ENCODE measurements at regions not wholly inside any gene's neighbourhood (a gene's known extent, or its start where the extent isn't known, plus 50 kb on each side); places are given as distances from the start of the nearest gene placed in this dataset.
"Not testable (repeated sequence)": the region's sequence is repeated elsewhere in the genome, so short reads cannot be mapped to it uniquely, and the experiment has no call there.

GRCh38 chr5:92267830-92268229, 884.7 kb upstream of the ARRDC3 start:
- no peak for DNase-seq

DNA sequence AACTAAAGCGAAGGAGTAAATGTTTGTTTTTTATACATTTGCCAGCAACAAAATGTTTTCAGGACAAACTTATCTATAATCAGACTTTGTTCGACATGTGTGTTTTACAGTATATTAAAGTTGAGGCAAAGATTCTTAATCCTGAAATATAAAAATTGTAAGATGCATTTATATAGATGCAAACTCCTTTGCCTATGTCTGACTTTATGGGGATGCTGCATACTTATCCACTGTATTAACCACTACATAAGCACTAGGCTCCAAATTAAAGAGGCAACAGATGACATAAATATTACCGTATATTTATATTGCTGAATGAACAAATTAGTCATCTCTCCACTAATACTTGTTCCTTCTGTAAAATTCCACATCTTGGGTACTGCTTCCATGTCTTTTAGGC, 882.7 kb upstream of the ARRDC3 start:
- DNase-seq, result no peak

- not testable (repeated sequence) for DNase-seq
These were observed 872.5 kb upstream of the ARRDC3 start for GRCh38 chr5:92255605-92256004.

GRCh38 chr5:92248518-92248917, 865.4 kb upstream of the ARRDC3 start:
- no peak for DNase-seq

- no peak for DNase-seq
These were observed 859.1 kb upstream of the ARRDC3 start for GRCh38 chr5:92242170-92242569.

- no peak for DNase-seq
These were observed 854.8 kb upstream of the ARRDC3 start for GRCh38 chr5:92237896-92238295.

DNA sequence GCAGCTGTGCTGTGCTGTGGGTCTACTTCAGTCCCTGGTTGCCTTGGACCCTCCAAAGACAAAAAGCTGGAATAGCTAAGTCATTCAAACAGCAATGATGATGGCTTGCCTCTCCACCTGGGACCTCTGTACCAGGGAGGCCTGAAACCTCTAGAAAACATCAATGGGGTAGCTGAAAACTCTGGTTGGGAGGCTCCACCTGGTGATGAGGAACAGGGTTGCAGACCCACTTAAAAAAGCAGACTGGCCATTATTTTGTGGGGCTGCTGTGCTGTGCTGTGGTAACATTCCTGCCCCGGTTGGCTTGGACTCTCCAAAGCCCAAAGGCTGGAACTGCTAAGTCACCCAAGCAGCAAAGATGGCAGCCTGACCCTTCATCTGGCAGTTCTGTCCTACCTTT, 839.3 kb upstream of the ARRDC3 start:
- no peak for DNase-seq

DNA sequence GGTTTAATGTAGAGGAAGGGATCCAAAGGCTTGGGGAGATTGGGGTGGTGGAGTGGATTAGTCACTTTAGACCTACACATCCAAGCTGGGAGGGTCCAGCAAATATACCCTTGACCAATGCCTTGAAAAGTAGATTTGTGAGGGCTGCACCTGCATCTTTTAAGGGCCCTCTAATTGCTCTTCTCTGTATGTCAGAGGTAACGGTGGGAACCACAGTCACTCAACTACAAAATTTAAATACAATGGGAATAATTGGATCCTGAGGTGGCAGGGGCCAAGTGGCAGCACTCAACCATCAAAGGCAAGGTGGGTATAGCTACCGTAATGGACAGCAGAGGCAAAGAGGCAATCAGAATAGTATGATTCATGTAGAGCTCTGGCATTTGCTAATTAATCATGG, 833.7 kb upstream of the ARRDC3 start:
- not testable (repeated sequence) for DNase-seq

GRCh38 chr5:92215116-92215515, 832.0 kb upstream of the ARRDC3 start:
- no peak for DNase-seq

- DNase-seq, result no peak
These were observed 825.1 kb upstream of the ARRDC3 start for GRCh38 chr5:92208265-92208664.

DNA sequence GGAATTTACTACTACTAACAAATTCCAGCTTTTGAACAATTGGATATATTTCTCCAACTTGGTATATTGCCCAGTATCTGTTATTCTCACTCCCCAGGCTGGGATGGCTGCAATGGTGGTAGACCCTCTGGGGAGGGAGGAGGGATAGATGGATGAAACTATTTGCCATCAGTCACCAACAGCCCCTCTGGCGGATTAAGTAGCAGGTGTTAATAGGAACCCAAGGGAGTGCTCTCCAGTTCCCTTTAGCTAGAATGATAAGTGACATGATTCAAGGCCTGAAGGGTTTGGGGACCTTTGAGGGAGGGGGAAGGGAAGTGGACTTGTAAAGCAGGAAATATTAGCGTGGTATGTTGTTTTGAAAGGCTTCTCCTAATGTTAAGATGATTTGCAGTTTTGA, 824.0 kb upstream of the ARRDC3 start:
- no peak for DNase-seq

GRCh38 chr5:92206681-92207080, 823.6 kb upstream of the ARRDC3 start:
- DNase-seq, result peak; percentile 2

- DNase-seq, result not testable (repeated sequence)
These were observed 815.9 kb upstream of the ARRDC3 start for GRCh38 chr5:92199035-92199434.

- DNase-seq, result no peak
These were observed 798.5 kb upstream of the ARRDC3 start for GRCh38 chr5:92181656-92182055.

- DNase-seq, result no peak
These were observed 797.3 kb upstream of the ARRDC3 start for GRCh38 chr5:92180391-92180790.

DNA sequence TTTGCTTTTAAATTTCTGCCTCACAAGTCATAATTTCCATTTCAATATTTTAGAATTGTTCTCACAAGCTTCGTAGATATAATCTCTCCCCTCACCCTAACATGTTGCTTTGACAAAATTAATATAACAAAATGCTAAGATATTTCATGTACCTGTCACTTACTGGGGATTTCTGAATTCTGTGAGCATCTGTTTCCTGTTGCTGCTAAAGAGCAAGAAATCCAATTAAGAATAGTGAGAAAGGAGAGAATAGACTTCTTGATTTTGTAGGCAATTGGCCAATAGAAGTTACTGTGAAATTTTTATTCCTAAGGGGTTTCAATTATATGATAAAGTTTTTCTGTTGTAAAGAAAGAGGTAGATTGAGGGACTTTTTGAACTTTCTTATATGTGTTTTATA, 796.5 kb upstream of the ARRDC3 start:
- no peak for DNase-seq

DNA sequence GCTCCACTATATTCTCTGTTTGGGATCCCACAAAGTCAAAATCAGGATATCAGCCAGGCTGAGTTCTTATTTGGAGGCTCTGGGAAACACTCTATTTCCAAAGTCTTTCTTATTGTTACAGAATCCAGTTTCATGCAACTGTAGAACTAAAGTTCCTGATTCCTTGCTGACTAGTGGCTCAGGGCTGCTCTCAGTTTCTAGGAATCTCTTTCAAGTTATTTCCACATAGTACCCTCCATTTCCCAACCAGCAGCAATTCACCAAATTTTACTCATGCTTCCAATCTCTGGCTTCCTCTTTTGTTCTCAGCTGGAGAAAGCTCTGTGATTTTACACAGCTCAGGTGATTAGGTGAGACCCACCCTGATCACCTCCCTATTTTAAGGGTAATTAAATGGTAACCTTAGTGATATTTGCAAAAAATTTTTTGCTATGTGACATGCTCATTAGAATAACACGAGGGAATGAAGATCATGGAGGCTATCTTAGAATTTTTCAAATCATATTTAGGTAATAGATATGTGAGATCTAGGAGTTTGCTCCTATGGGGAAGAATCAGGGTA, 794.9 kb upstream of the ARRDC3 start:
- no peak for DNase-seq

- no peak for DNase-seq
These were observed 780.8 kb upstream of the ARRDC3 start for GRCh38 chr5:92163906-92164305.

- no peak for DNase-seq
These were observed 764.7 kb upstream of the ARRDC3 start for GRCh38 chr5:92147798-92148197.

DNA sequence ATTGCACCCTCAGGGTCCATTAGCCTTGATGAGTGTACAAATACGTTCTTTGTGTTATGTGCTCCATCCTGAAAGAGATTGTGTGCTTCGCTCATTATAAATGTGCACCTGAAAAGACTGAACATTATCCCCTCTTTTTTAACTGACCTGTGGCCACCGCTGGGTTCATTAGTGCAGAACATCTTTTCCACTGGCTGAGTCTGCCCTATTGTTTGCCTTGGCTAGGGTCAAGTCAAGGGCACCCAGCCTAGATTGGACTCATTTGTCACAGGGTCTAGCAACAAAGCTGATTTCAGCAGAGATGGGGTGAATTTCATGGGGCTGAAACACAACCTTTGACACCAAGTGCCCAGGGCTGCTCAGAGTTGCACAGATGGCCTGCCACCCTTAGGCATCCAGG, 764.1 kb upstream of the ARRDC3 start:
- no peak for DNase-seq

- DNase-seq, result no peak
These were observed 762.7 kb upstream of the ARRDC3 start for GRCh38 chr5:92145852-92146251.

DNA sequence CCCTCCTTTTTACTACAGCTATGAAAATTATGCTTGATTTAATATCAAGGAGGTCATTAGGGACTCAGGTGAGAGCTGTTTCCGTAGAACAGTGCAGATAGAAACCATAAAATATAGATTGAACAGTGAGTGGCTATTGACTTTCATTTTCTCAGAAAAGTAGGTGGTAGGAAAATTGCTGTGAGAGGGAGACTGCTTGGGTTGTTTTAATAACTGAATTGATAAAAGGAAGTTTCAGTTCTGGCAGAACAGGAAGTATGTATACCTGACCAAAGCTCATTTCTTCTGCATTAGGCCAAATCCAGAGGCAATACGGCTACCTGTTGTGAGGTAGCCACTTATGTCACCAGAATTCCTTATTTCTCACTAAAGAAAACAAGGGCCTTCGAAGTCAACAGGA, 761.7 kb upstream of the ARRDC3 start:
- no peak for DNase-seq

DNA sequence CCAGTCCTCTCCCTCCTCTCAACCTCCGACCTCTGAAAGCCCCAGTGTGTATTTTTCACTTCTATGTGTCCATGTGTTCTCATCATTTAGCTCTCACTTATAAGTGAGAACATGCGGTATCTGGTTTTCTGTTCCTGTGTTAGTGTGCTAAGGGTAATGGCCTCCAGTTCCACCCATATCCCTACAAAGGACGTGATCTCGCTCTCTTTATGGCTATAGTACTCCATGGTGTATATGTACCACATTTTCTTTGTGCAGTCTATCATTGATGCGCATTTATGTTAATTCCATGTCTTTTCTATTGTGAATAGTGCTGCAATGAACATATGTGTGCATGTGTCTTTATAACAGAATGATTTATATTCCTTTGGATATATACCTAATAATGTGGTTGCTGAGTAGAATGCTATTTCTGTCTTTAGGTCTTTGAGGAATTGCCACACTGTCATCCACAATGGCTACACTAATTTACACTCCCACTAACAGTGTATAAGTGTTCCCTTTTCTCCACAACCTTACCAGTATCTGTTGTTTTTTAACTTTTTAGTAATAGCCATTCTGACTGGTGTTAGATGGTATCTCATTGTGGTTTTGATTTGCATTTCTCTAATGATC, 749.3 kb upstream of the ARRDC3 start:
- DNase-seq, result not testable (repeated sequence)

DNA sequence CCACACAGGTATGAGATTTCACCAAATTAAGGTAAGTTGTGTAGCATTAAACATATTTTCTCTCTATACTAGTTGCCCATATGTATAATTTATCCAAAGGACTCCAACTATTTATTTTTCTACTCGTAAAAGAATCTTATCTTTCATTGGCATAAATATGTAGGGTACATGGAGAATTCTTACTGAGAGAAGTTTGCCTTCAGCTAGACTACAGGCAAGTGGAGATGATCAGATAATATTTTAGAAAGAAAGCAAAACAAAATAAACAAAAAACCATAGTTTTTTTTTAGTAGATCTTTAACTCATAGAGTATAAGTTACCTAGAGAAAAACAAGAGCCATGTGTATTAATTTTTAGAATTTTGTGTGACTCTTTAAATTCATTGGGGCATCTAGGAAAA, 743.1 kb upstream of the ARRDC3 start:
- DNase-seq, result no peak

- no peak for DNase-seq
These were observed 736.0 kb upstream of the ARRDC3 start for GRCh38 chr5:92119110-92119509.
